ENCODE measurements at regions not wholly inside any gene's neighbourhood (a gene's known extent, or its start where the extent isn't known, plus 50 kb on each side); places are given as distances from the start of the nearest gene placed in this dataset.

GRCh38 chr22:27452922-27453321, 348.6 kb downstream of the MN1 start:
- no peak overlapping the region for H3K4me3 Mint-ChIP-seq
- intact Hi-C loops (cut with micrococcal nuclease): no loop called here
- H3K9me3 Mint-ChIP-seq: peaks cover 8% of the 10 kb centered on the region
- no peaks in the 10 kb centered on the region for H3K27me3 Mint-ChIP-seq (ENCODE audit: insufficient read depth)
- H3K4me1 Mint-ChIP-seq (ENCODE audit: low read depth): no peaks in the 10 kb centered on the region
- no peak overlapping the region for H3K27ac Mint-ChIP-seq
- no peaks in the 10 kb centered on the region for H3K36me3 Mint-ChIP-seq (ENCODE audit: low read depth)
- DNase-seq (ENCODE audit: low spot score): no peak

- Mint-ChIP-seq H3K27ac (no peak overlapping the region), H3K4me3 (no peak overlapping the region)
These were observed 347.8 kb downstream of the MN1 start for GRCh38 chr22:27453725-27454124.

GRCh38 chr22:27454807-27455450, 346.6 kb downstream of the MN1 start:
- Mint-ChIP-seq H3K36me3 (ENCODE audit: low read depth) (no peaks in the 10 kb centered on the region), H3K9me3 (peaks cover 8% of the 10 kb centered on the region), H3K4me1 (ENCODE audit: low read depth) (no peaks in the 10 kb centered on the region), H3K27ac (no peak overlapping the region), H3K27me3 (ENCODE audit: insufficient read depth) (no peaks in the 10 kb centered on the region), H3K4me3 (no peak overlapping the region)
- intact Hi-C loops (cut with micrococcal nuclease): no loop called here
- DNase-seq (ENCODE audit: low spot score): no peak

More at GRCh38 chr22:27453725-27454124, 347.8 kb downstream of the MN1 start:
- no peaks in the 10 kb centered on the region for H3K4me1 Mint-ChIP-seq (ENCODE audit: low read depth)
- H3K36me3 Mint-ChIP-seq (ENCODE audit: low read depth): no peaks in the 10 kb centered on the region
- H3K9me3 Mint-ChIP-seq: peaks cover 8% of the 10 kb centered on the region
- no peaks in the 10 kb centered on the region for H3K27me3 Mint-ChIP-seq (ENCODE audit: insufficient read depth)
- no peak for DNase-seq (ENCODE audit: low spot score)
- intact Hi-C loops (cut with micrococcal nuclease): no loop called here

GRCh38 chr22:27455526-27455925, 346.0 kb downstream of the MN1 start:
- H3K36me3 Mint-ChIP-seq (ENCODE audit: low read depth): no peaks in the 10 kb centered on the region
- H3K9me3 Mint-ChIP-seq: peaks cover 7% of the 10 kb centered on the region
- H3K4me3 Mint-ChIP-seq: no peak overlapping the region
- DNase-seq (ENCODE audit: low spot score): no peak
- H3K27ac Mint-ChIP-seq: no peak overlapping the region
- intact Hi-C loops (cut with micrococcal nuclease): no loop called here
- no peaks in the 10 kb centered on the region for H3K27me3 Mint-ChIP-seq (ENCODE audit: insufficient read depth)
- H3K4me1 Mint-ChIP-seq (ENCODE audit: low read depth): no peaks in the 10 kb centered on the region

GRCh38 chr22:27456696-27457503, 344.7 kb downstream of the MN1 start:
- H3K27me3 Mint-ChIP-seq (ENCODE audit: insufficient read depth): no peaks in the 10 kb centered on the region
- no peaks in the 10 kb centered on the region for H3K36me3 Mint-ChIP-seq (ENCODE audit: low read depth)

GRCh38 chr22:27459999-27460398, 341.6 kb downstream of the MN1 start:
- Mint-ChIP-seq H3K9me3 (no peaks in the 10 kb centered on the region), H3K27ac (no peak overlapping the region), H3K4me3 (no peak overlapping the region), H3K27me3 (ENCODE audit: insufficient read depth) (no peaks in the 10 kb centered on the region), H3K4me1 (ENCODE audit: low read depth) (no peaks in the 10 kb centered on the region), H3K36me3 (ENCODE audit: low read depth) (no peaks in the 10 kb centered on the region)
- DNase-seq (ENCODE audit: low spot score): no peak
- intact Hi-C loops (cut with micrococcal nuclease): no loop called here

More at GRCh38 chr22:27456696-27457503, 344.7 kb downstream of the MN1 start:
- Mint-ChIP-seq H3K27ac (no peak overlapping the region), H3K4me3 (no peak overlapping the region), H3K9me3 (peaks cover 3% of the 10 kb centered on the region), H3K4me1 (ENCODE audit: low read depth) (no peaks in the 10 kb centered on the region)
- no peak for DNase-seq (ENCODE audit: low spot score)
- intact Hi-C loops (cut with micrococcal nuclease): no loop called here

DNA sequence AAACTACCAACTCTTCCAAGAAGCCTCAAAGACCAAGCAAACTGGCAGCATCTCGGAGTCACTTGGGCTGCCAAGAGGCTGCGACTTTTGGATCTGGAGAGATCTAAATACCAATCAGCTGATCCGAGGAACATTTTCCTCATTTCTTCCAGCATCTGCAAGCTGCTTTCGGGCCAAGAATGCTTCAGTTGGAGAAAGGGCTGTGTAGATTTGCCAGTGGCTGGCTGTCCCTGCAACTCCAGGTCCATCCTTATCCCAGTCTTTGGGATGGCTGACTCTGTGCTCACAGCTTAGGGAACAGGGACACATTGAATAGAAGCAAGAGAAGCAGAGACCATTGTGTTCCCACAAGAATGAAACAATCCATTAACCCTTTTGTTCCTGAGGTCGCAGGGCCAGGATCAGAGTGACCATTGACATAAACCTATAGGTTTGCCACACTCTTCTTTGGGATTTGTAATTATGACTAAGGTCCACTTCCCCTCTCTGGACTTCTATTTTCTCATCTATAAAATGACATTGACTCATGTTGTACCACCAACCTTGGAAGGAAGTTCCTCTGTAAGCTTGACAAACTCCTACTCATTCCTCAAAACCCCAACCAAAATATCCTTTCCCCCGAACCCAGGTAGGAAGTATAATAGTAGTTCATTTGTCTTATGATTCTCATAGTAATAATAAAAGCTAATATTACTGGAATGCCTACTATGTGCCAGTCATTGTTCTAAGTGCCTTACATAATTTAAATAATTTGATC, 340.8 kb downstream of the MN1 start:
- no peaks in the 10 kb centered on the region for H3K9me3 Mint-ChIP-seq

DNA sequence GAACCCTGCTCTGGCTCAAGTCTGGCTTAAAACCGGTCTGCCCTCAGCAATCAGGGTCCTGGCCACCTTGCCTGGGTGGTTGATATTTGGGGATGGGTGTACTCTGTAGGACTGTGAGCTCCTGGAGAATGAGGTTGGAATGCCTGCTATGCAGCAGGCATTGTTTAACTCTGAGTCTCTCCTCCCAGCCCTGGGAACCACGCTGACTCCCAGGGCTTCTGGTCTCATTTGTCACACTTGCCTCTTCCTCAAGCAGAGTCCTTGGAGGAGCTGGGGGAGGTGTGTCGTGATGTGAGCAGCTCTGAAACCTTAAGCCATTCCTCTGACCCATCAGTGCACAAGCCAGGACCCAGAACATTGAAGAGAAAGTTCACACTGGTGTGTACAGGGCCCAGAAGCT, 340.1 kb downstream of the MN1 start:
- no peaks in the 10 kb centered on the region for H3K4me1 Mint-ChIP-seq (ENCODE audit: low read depth)
- H3K9me3 Mint-ChIP-seq: no peaks in the 10 kb centered on the region
- H3K36me3 Mint-ChIP-seq (ENCODE audit: low read depth): no peaks in the 10 kb centered on the region
- no peak for DNase-seq (ENCODE audit: low spot score)
- H3K27ac Mint-ChIP-seq: no peak overlapping the region
- H3K4me3 Mint-ChIP-seq: no peak overlapping the region
- no peaks in the 10 kb centered on the region for H3K27me3 Mint-ChIP-seq (ENCODE audit: insufficient read depth)
- intact Hi-C loops (cut with micrococcal nuclease): no loop called here

More for the DNA sequence above, 340.8 kb downstream of the MN1 start:
- DNase-seq (ENCODE audit: low spot score): no peak
- no peaks in the 10 kb centered on the region for H3K36me3 Mint-ChIP-seq (ENCODE audit: low read depth)
- no peaks in the 10 kb centered on the region for H3K4me1 Mint-ChIP-seq (ENCODE audit: low read depth)
- intact Hi-C loops (cut with micrococcal nuclease): no loop called here
- H3K4me3 Mint-ChIP-seq: no peak overlapping the region
- H3K27ac Mint-ChIP-seq: no peak overlapping the region
- H3K27me3 Mint-ChIP-seq (ENCODE audit: insufficient read depth): no peaks in the 10 kb centered on the region

- Mint-ChIP-seq H3K27ac (no peak overlapping the region), H3K27me3 (ENCODE audit: insufficient read depth) (no peaks in the 10 kb centered on the region), H3K36me3 (ENCODE audit: low read depth) (no peaks in the 10 kb centered on the region)
These were observed 339.4 kb downstream of the MN1 start for GRCh38 chr22:27462190-27462589.

GRCh38 chr22:27463121-27463660, 338.4 kb downstream of the MN1 start:
- Mint-ChIP-seq H3K4me3 (no peak overlapping the region), H3K9me3 (no peaks in the 10 kb centered on the region), H3K4me1 (ENCODE audit: low read depth) (no peaks in the 10 kb centered on the region), H3K27ac (no peak overlapping the region), H3K36me3 (ENCODE audit: low read depth) (no peaks in the 10 kb centered on the region), H3K27me3 (ENCODE audit: insufficient read depth) (no peaks in the 10 kb centered on the region)
- intact Hi-C loops (cut with micrococcal nuclease): no loop called here
- DNase-seq (ENCODE audit: low spot score): no peak

More at GRCh38 chr22:27462190-27462589, 339.4 kb downstream of the MN1 start:
- no peak for DNase-seq (ENCODE audit: low spot score)
- H3K4me1 Mint-ChIP-seq (ENCODE audit: low read depth): no peaks in the 10 kb centered on the region
- no peaks in the 10 kb centered on the region for H3K9me3 Mint-ChIP-seq
- H3K4me3 Mint-ChIP-seq: no peak overlapping the region
- intact Hi-C loops (cut with micrococcal nuclease): no loop called here

DNA sequence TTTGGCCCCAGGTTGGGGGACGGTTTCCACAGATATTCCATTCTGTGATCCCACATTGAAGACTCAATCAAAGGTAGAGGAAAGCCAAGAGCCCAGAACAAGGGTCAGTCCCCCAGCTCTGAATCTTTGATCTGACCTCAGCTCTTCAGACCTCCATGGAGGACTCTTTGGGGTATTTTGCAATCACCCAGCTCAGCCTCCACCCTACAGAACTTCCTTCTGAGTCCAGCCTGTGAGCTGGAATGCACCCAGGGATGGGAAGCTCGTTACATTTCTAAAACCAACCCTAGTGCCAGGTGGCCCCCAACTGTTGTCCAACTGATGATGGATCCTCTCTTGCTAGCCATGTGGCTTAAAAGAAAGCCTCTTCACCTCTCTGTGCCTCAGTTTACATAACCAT, 335.3 kb downstream of the MN1 start:
- H3K9me3 Mint-ChIP-seq: no peaks in the 10 kb centered on the region
- no peaks in the 10 kb centered on the region for H3K36me3 Mint-ChIP-seq (ENCODE audit: low read depth)
- intact Hi-C loops (cut with micrococcal nuclease): no loop called here
- no peak overlapping the region for H3K27ac Mint-ChIP-seq
- no peak overlapping the region for H3K4me3 Mint-ChIP-seq
- no peaks in the 10 kb centered on the region for H3K4me1 Mint-ChIP-seq (ENCODE audit: low read depth)
- no peaks in the 10 kb centered on the region for H3K27me3 Mint-ChIP-seq (ENCODE audit: insufficient read depth)
- no peak for DNase-seq (ENCODE audit: low spot score)

DNA sequence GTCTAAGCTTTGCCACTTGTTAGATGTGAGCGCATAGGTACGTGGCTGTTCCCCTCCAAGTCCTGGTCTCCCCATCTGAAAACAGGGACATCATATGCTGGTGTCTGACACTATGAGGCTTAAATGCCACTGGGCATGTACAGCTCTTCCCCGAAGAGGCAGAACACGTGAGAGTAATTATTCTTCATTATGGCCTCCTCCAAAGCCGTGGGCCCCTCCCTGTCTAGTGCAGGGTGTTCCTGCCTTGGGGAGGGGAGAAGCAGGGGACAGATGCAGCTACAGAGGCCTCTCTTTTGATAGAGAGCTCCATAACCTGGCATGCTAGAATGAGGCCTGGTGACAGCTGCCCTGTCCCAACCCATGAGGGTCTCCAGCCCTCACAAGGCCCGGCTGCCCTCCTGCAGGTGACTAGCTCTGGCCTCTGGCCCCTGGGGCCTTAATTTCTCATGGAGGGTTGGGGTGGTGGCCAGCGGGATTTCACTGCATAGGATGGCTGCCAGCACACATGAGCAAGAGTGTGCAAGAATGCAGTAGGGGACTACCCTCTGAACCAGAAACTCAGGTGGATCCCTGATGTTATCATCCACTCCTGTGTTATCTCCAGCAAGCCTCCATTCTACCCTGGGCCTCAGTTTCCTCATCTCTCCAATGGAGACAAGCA, 334.6 kb downstream of the MN1 start:
- Mint-ChIP-seq H3K27ac (no peak overlapping the region), H3K4me3 (no peak overlapping the region), H3K9me3 (no peaks in the 10 kb centered on the region), H3K36me3 (ENCODE audit: low read depth) (no peaks in the 10 kb centered on the region), H3K27me3 (ENCODE audit: insufficient read depth) (no peaks in the 10 kb centered on the region), H3K4me1 (ENCODE audit: low read depth) (no peaks in the 10 kb centered on the region)
- no peak for DNase-seq (ENCODE audit: low spot score)
- intact Hi-C loops (cut with micrococcal nuclease): no loop called here
